ENCODE measurements at regions not wholly inside any gene's neighbourhood (a gene's known extent, or its start where the extent isn't known, plus 50 kb on each side); places are given as distances from the start of the nearest gene placed in this dataset.
A peak's percentile ranks its signal among the peaks of the same experiment; 100 is the strongest.

- no peak for DNase-seq (ENCODE audit: low read depth in 4 of 4, low spot score in 3 of 4)
These were observed 123.6 kb upstream of the IPO9 start for GRCh38 chr1:201705389-201705788.

DNA sequence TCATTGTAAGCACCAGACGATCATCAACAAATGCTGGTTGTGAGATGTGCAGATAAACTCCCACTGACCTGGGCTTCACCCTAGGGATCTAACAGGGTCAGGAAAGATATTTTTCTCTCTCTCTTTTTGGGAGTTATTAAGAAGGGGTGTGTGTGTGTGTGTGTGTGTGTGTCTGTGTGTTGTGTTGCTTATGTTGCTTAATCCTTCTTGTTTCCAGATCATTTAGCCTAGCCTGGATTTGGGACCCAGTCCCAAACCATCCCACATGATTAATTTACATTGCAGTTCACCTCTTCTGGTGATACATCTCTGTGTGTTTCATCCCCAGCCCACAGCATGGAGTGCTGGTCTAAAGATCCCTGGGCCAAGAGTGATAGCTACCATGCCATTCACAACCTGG is 122.8 kb upstream of the IPO9 start:
- no peak for DNase-seq (ENCODE audit: low read depth in 4 of 4, low spot score in 3 of 4)

DNA sequence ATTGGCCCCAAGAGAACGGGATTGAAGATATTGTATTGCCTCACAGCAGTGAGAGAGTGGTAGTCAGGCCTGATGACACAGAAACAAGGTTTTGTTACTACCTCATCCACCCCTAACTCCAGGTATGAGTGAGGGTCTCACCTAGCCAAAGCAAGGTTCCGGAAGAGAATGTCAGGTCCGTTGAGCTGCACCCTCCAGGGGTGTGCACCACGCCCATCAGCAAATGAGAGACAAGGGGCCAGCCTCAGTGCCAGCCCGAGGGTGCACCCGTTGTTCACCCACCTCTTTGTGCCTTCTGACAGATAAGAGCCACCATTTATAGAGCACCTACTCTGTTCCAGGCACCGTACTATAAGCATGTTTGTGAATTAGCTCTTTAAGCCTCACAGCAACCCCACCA is 121.9 kb upstream of the IPO9 start:
- DNase-seq (ENCODE audit: low read depth in 4 of 4, low spot score in 3 of 4): no peak

GRCh38 chr1:201707656-201708055 is 121.3 kb upstream of the IPO9 start:
- no peak for DNase-seq (ENCODE audit: low read depth in 4 of 4, low spot score in 3 of 4)

- DNase-seq (ENCODE audit: low read depth in 4 of 4, low spot score in 3 of 4): no peak
These were observed 120.9 kb upstream of the IPO9 start for GRCh38 chr1:201708085-201708512.

GRCh38 chr1:201708691-201709090 is 120.3 kb upstream of the IPO9 start:
- no peak for DNase-seq (ENCODE audit: low read depth in 4 of 4, low spot score in 3 of 4)

DNA sequence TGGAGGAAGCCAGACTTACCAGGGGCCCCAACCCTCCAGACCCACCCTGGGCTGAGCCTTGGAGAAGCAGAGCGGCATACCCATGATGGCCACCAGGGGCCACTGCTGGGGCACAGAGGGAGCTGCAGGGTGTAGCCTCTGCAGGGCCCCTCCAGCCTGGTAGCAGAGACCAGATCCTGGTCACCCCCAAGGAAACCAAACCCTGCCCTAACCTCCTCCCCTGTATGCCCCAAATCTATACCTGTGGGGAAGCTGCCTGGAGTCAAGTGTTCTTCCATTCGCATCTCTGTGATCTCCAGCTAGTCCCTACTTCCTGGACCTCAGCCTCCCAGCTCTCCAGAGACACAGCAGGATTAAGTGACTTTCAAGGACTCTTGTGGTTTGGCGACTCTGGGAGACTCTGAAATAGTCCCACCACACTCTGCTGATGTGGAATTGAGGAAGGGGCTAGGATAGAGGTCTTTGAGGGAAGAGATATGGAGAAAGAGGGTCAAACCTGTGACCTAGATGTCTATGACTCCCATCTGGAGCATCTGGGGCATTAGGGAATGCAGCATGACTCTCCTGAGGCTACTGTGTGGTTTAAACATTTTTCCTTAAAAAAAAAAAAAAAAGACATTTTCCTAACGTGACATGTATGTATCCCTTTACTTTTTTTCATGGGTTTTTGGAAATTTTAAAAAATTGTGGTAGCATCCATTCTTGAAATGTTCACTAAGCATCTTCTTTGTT is 119.2 kb upstream of the IPO9 start:
- DNase-seq (ENCODE audit: low read depth in 4 of 4, low spot score in 3 of 4): peak in 1 of 4 donors; percentile 56

- no peak for DNase-seq (ENCODE audit: low read depth in 4 of 4, low spot score in 3 of 4)
These were observed 118.0 kb upstream of the IPO9 start for GRCh38 chr1:201710632-201711597.

DNA sequence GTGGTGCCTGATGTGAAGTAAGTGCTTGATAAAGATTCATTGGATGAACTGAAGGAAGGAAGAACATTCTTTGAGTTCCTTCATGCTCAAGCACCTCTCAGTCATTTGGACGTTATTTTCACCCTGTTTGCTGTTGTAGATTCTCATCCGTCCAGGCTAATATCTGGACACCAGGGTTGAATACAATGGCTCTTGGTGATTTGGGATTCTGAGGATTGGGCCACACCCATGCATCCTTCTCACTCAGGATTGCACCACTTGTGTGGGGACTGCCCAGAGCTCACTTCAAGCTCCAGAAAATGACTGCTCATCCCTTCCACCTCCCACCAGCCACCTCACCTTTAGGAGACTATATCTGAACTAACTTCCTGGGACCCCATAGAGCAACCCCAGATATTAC is 117.1 kb upstream of the IPO9 start:
- no peak for DNase-seq (ENCODE audit: low read depth in 4 of 4, low spot score in 3 of 4)

- no peak for DNase-seq (ENCODE audit: low read depth in 4 of 4, low spot score in 3 of 4)
These were observed 116.4 kb upstream of the IPO9 start for GRCh38 chr1:201712387-201713085.

DNA sequence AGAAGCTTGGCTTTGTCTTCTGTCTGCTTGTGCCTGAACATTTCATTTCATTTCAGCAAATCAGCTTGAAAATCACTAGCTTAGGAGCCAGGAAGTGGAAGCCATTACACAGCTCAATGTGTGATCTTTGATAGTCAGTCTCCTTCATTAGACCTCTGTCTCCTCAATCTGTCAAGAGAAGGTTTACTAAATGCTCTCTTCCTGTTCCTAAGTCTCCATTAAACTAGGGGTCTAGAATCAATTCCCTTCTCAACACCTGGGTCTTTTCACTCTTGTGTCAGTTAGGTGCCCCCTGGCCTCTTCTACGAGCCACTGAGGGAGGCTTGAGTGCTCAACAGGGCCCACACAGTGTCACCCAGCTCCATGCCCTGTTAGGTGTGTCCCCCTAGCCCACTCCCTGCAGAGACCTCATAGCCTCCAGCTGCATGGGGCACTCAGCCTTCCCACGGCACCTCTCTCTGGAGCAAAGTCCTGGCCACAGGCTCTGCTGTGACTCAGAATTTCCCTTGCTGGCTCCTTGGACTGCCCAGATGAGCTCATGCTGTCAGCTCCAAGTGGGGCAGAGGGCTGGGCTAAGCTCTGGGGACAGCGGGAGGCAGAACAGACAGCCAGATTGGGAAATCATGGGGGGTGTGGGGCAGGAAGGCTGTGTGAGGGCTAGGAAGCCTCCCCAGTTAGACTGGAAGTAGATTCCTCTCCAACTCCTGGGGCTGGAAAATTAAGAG is 115.7 kb upstream of the IPO9 start:
- DNase-seq (ENCODE audit: low read depth in 4 of 4, low spot score in 3 of 4): no peak

GRCh38 chr1:201714542-201715329 is 114.2 kb upstream of the IPO9 start:
- DNase-seq (ENCODE audit: low read depth in 4 of 4, low spot score in 3 of 4): no peak

DNA sequence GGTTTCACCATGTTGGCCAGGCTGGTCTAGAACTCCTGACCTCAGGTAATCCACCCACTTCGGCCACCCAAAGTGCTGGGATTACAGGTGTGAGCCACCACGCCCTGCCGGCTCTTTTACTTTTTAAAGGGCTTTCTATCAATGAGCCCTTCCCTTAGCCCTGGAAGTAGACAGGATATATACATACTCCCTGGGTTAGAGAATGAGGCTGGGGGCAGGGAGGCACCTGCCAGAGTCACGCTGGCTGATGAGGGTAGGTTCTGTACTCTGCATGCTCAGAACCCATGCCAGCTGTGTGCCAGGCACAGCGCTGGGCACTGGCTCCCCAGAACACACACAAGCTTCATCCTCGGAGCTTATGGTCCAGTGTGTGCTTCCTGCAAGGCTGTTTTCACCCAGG is 113.6 kb upstream of the IPO9 start:
- no peak for DNase-seq (ENCODE audit: low read depth in 4 of 4, low spot score in 3 of 4)

DNA sequence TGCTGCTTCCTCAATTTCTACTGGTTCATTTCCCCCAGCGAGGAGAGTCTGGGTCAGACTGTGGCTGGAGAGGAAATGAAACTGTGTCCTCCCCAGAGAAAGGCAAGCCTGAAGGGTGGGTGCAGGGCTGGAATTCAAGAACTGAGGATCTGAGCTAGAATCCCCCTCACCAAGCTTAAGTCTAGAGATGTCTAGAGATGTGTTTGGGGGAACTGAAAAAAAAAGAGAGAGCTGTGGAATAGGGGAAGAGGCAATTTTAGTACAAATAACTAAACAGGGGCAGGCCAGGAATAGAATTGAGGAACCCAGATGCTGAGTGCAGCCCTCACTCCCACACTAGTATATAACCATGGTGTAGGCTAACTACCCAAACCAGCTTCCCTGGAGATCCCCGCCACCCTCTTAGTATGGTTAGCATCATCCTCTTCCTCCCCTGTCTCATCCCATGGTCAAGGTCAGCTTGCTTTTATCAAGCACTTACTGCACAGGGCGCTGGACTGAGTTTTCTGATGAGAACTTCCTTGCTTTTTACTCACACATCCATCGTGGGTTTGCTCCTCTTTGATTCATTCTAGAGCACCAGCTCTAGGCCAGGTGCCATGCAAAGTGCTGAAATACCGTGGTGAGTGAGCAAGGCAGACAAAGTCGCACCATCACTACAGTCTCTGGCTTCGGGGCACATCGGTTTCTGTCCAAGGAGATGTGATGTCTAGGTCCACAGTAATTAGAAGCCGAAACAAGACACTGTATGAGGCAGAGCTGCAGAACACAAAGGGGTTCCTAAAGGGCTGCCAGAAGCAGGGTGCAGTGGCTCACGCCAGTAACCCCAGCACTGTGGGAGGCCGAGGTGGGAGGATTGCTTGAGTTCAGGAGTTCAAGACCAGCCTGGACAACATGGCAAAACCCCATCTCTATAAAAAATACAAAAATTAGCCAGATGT is 112.9 kb upstream of the IPO9 start:
- DNase-seq (ENCODE audit: low read depth in 4 of 4, low spot score in 3 of 4): no peak

DNA sequence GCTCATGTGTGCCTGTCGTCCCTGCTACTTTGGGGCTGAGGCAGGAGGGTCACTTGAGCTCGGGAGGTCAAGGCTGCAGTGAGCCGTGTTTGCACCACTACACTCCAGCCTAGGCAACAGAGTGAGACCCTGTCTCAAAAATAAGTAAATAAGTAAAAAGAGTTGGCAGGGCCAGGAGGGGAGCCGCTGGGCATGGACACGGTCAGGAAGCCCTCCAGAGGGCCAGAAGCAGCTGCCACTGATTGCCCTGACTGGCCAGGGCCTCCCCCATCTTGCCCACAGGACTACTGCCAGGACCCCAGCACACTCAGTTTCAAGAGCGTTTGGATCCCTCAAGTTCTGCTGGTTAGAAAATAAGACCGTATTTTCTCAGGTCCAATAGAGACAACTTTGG is 112.2 kb upstream of the IPO9 start:
- no peak for DNase-seq (ENCODE audit: low read depth in 4 of 4, low spot score in 3 of 4)

- DNase-seq (ENCODE audit: low read depth in 4 of 4, low spot score in 3 of 4): no peak
These were observed 111.7 kb upstream of the IPO9 start for GRCh38 chr1:201717286-201717685.

GRCh38 chr1:201718346-201719202 is 110.4 kb upstream of the IPO9 start:
- DNase-seq (ENCODE audit: low read depth in 4 of 4, low spot score in 3 of 4): no peak

All from right renal pelvis (tissue), 4 donors.